Mucosa of descending colon (tissue), 3 donors: ENCODE measurements at regions not wholly inside any gene's neighbourhood (a gene's known extent, or its start where the extent isn't known, plus 50 kb on each side); places are given as distances from the start of the nearest gene placed in this dataset.

ENCODE experiments used
- ATAC-seq: fragments of 200-7000 bp; cut with Tn5 transposase; one replicate; pipeline ENCODE4 v1.9.1; 2020; ENCODE audit warnings: mild to moderate bottlenecking, moderate library complexity
- DNase-seq, 3 donors: peaks; one replicate each; pipeline ENCODE4 v3.0.0-alpha.2; 2020
- H3K36me3 ChIP-seq: fragments of 200-600 bp; one replicate; pipeline ENCODE4 v1.8.0; 2021; ENCODE audit warnings: low read depth, mild to moderate bottlenecking
- H3K4me1 ChIP-seq: fragments of 200-600 bp; one replicate; pipeline ENCODE4 v1.8.0; 2021; ENCODE audit warnings: low read depth, mild to moderate bottlenecking
- H3K4me3 ChIP-seq: fragments of 200-600 bp; one replicate; pipeline ENCODE4 v1.8.0; 2021; ENCODE audit warnings: mild to moderate bottlenecking
- H3K9me3 ChIP-seq: fragments of 200-600 bp; one replicate; pipeline ENCODE4 v1.8.0; 2021; ENCODE audit warnings: mild to moderate bottlenecking
- CTCF ChIP-seq: fragments of 200-600 bp; IDR thresholded peaks from one replicate; pipeline ENCODE4 v1.8.0; 2022; ENCODE audit warnings: antibody characterized with exemption, mild to moderate bottlenecking
- intact Hi-C, 2 donors: fragments of 100-400 bp; cut with DNase I in 1 of 2; cut with micrococcal nuclease in 1 of 2; formaldehyde crosslinking; loops; one replicate each; pipeline versions ENCODE4 v1.11.0 to v1.11.1; 2022; cut with DNase I, micrococcal nuclease
- donor health status: DM: no; HTN: no; CAD: no; lungs with moderate emphysema.
- donor health status: DM: no; HTN: no; CAD: no.
- donor health status: DM: no; HTN: yes; CAD: no.

DNA sequence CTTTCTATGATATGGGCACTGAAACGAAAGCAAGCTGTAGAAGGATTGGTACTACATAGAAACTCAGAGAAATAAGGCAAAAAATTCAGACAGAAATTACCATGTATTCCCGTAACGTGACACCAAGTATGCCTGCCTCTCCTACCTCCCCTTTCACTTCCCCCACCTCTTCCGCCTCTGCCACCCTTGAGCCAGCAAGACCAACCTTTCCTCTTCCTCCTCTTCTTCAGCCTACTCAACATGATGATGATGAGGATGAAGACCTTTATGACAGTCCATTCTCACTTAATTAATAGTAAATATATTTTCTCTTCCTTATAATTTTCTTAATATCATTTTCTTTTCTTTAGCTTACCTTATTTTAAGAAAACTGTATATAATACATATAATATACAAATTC lies 188.1 kb upstream of the VGLL2 start:
- no peaks in the 10 kb centered on the region for H3K9me3 ChIP-seq
- H3K4me3 ChIP-seq, result no peak overlapping the region
- DNase-seq (no peak), ATAC-seq (no peak)
- H3K4me1 ChIP-seq, result peaks cover 10% of the 10 kb centered on the region
- TF ChIP-seq CTCF, result no peak
- intact Hi-C loops, result no loop called here
- no peaks in the 10 kb centered on the region for H3K36me3 ChIP-seq

GRCh38 chr6:117078624-117079023 lies 186.7 kb upstream of the VGLL2 start:
- DNase-seq, result peak in 1 of 3 donors; percentile 53
- H3K36me3 ChIP-seq, result no peaks in the 10 kb centered on the region
- intact Hi-C loops, result no loop called here
- peak; percentile 97 for ATAC-seq
- H3K4me1 ChIP-seq, result peaks cover 10% of the 10 kb centered on the region
- no peak for TF ChIP-seq CTCF
- no peaks in the 10 kb centered on the region for H3K9me3 ChIP-seq
- H3K4me3 ChIP-seq, result no peak overlapping the region

DNA sequence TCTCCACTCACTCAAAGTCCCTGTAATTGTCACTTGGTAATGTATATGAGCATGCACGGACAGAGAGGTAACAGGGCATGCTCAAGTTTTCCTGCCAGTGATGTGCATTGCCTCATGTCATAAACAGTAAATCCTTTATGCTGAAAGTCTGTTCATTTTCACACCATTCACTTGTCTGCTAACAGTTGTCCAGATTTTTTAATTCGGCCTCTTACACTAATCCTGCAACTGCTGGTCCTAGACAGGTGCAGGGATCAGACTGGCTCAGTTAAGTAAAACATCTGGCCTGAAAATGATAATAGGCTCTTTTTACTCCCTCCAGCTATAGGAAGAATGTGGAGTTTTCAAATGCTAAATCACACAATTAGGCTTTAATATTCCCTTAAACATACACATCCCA lies 185.4 kb upstream of the VGLL2 start:
- TF ChIP-seq CTCF, result no peak
- no peak for DNase-seq
- Histone ChIP-seq H3K36me3 (no peaks in the 10 kb centered on the region), H3K4me1 (peaks cover 10% of the 10 kb centered on the region), H3K9me3 (no peaks in the 10 kb centered on the region), H3K4me3 (no peak overlapping the region)
- ATAC-seq, result no peak
- intact Hi-C loops, result no loop called here

GRCh38 chr6:117089604-117090003 lies 175.8 kb upstream of the VGLL2 start:
- ATAC-seq (no peak), DNase-seq (no peak)
- H3K36me3 ChIP-seq, result no peaks in the 10 kb centered on the region
- intact Hi-C loops, result no loop called here
- H3K9me3 ChIP-seq, result no peaks in the 10 kb centered on the region
- no peak for TF ChIP-seq CTCF
- no peak overlapping the region for H3K4me3 ChIP-seq
- H3K4me1 ChIP-seq, result no peaks in the 10 kb centered on the region

DNA sequence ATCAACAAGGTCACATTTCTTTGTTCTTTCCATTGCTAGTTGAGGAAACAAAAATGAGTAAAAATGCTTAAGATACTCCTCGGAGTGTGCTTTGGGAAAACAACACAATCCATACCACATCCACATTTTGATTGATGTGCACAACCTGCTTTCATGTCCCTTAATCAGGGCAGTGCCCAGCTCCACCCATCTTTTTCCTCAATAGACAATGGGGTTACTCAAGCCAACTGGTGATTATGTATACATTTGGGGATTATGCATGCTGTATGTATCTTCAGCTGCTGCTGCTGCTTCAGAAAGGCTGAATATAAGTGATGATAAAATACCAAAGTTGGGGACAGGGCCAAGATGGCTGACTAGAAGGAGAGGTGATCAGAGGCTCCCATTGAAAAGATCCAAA lies 155.2 kb upstream of the VGLL2 start:
- Histone ChIP-seq H3K36me3 (no peaks in the 10 kb centered on the region), H3K4me3 (no peak overlapping the region), H3K4me1 (no peaks in the 10 kb centered on the region), H3K9me3 (no peaks in the 10 kb centered on the region)
- TF ChIP-seq CTCF, result no peak
- ATAC-seq, result no peak
- intact Hi-C loops, result no loop called here
- no peak for DNase-seq

DNA sequence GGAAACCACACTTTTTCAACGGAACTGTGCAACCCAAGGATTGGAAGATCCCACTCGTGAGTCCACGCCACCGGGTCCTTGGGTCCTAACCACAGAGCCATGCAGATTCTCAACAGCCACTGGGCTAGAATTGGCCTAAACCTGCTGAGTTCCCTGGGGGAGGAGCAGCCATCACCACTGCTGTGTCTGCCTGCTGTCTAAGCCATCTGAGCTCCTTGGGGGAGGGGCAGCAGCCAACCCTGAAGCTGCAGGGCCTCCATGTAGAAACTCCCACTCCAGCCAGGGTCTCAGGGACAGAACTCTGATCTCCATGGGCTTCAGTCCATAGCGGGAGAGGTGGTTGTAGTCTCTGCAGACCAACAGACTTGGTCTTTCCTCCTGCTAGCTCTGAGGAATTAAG lies 154.6 kb upstream of the VGLL2 start:
- TF ChIP-seq CTCF, result no peak
- no peaks in the 10 kb centered on the region for H3K36me3 ChIP-seq
- H3K9me3 ChIP-seq, result no peaks in the 10 kb centered on the region
- DNase-seq (no peak), ATAC-seq (no peak)
- H3K4me1 ChIP-seq, result no peaks in the 10 kb centered on the region
- H3K4me3 ChIP-seq, result no peak overlapping the region
- intact Hi-C loops, result no loop called here
